Fibroblast of pulmonary artery (primary cell): ENCODE measurements at regions not wholly inside any gene's neighbourhood (a gene's known extent, or its start where the extent isn't known, plus 50 kb on each side); places are given as distances from the start of the nearest gene placed in this dataset.
A peak's percentile ranks its signal among the peaks of the same experiment; 100 is the strongest.
"Not testable (repeated sequence)": the region's sequence is repeated elsewhere in the genome, so short reads cannot be mapped to it uniquely, and the experiment has no call there.

ENCODE experiments used
- DNase-seq: peaks from one replicate; pipeline ENCODE4 v3.0.0-alpha.2; 2010; ENCODE audit warnings: low read depth
- H3K4me3 ChIP-seq: replicated peaks from 2 replicates; pipeline ENCODE4 v1.5.1; 2011; ENCODE audit warnings: low read depth, mild to moderate bottlenecking, control low read depth, low read length, moderate library complexity
- TF ChIP-seq, protein P1 (sequence below): IDR thresholded peaks from 2 replicates; pipeline ENCODE4 v1.5.1; 2011; ENCODE audit warnings: mild to moderate bottlenecking, control low read depth, low read length, inconsistent platforms; ENCODE audit errors: missing control alignments

DNA sequence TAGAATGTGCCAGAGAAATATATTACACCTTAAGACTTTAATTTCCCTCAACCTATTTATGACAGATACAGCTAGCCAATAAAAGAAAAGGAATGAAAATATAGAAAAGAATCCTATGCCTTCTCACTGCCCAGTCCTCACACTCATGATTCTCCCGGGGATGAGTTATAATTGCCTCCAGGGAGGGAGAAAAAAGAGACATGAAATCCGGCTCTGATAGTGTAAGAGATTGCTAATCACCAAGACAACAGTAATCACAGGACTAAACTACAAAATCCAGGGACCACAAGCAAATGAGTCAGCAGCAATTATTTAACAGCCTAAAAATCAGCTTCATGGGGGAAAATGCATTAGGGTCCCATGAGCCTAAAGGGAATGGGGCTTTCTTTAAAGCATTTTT is 95.9 kb upstream of the DUSP21 start:
- TF ChIP-seq, protein P1, sequence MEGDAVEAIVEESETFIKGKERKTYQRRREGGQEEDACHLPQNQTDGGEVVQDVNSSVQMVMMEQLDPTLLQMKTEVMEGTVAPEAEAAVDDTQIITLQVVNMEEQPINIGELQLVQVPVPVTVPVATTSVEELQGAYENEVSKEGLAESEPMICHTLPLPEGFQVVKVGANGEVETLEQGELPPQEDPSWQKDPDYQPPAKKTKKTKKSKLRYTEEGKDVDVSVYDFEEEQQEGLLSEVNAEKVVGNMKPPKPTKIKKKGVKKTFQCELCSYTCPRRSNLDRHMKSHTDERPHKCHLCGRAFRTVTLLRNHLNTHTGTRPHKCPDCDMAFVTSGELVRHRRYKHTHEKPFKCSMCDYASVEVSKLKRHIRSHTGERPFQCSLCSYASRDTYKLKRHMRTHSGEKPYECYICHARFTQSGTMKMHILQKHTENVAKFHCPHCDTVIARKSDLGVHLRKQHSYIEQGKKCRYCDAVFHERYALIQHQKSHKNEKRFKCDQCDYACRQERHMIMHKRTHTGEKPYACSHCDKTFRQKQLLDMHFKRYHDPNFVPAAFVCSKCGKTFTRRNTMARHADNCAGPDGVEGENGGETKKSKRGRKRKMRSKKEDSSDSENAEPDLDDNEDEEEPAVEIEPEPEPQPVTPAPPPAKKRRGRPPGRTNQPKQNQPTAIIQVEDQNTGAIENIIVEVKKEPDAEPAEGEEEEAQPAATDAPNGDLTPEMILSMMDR = no peak
- no peak overlapping the region for H3K4me3 ChIP-seq
- DNase-seq = peak; percentile 1

DNA sequence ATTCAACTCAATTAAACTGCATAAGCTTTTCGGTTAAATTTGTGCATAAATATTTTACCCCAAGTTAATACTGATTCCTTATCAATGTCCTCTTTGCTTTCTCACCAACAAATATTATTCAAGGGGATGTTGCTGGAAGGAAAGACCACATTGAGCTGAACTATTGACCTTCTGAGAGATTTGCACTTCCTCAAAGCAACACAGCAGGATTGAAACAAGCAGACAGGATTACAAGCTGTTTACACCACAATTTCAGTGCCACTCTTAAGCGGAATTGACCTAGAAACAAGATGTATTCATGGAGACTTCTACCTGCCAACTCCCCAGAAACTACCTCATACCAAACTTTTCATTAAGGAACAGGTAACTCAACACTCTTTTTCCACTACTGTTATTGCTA is 96.5 kb upstream of the DUSP21 start:
- DNase-seq = no peak
- no peak overlapping the region for H3K4me3 ChIP-seq
- TF ChIP-seq, protein P1 = no peak

DNA sequence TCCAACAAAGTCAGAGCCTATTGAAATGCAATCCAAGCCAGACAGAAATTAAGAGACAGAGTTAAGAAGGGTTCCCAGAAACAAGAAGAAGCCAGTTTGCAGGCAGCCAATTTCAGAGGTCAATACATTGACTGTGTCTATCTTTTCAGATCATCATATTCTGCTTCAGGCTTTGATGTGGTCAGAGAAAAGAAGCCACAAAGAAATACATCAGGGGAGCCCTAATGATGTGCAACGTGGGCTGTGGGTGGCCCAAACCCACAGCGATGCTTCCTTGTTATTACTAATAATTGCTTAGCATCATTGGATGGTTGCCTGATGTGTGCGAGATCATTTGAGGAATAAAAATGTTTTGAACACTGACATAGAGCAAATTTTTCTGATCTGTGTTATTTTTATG is 99.0 kb upstream of the DUSP21 start:
- no peak overlapping the region for H3K4me3 ChIP-seq
- TF ChIP-seq, protein P1 = no peak
- DNase-seq = no peak

DNA sequence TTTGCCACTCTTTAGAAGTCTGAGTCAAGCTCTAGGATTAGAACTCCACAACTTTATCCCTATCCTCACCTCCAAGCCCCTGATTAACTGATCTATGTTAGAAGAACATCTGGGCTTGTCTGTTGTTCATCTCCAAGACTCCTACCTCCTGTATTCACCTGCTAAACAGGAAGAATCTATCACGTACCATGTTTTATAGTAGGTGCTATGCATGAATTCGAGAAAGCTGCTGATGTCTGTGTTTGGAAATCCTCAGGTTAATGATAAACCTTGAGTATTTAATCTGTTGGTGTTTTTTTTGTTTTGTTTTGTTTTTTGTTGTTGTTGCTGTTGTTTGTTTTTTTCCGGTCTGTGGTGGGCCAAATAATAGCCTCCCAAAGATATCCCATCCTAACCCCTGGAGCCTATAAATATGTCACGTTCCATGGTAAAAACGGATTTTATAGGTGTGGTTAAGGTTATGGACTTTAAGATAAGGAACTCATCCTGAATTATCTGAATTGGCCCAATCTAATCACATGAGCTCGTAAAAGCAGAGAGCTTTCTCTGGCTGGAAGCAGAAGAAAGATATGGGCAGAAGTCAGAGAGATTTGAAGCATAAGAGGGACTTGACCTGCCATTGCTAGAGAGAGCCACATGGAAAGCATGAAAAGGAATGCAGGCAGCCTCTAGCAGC is 101.2 kb upstream of the DUSP21 start:
- TF ChIP-seq, protein P1 = no peak
- no peak for DNase-seq
- H3K4me3 ChIP-seq = no peak overlapping the region

DNA sequence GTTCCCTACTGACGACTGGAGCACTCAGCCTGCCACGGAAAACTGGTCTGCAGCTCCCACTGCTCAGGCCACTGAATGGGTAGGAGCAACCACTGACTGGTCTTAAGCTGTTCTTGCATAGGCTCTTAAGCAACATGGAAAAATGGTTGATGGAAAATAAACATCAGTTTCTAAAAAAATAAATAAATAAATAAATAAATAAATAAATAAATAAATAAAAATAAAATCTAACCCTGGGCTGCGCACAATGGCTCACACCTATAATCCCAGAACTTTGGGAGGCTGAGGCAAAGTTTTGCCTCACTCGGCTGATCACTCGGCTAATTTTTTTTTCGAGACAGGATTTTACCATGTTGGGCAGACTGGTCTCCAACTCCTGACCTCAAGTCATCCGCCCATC is 102.0 kb upstream of the DUSP21 start:
- DNase-seq = not testable (repeated sequence)

DNA sequence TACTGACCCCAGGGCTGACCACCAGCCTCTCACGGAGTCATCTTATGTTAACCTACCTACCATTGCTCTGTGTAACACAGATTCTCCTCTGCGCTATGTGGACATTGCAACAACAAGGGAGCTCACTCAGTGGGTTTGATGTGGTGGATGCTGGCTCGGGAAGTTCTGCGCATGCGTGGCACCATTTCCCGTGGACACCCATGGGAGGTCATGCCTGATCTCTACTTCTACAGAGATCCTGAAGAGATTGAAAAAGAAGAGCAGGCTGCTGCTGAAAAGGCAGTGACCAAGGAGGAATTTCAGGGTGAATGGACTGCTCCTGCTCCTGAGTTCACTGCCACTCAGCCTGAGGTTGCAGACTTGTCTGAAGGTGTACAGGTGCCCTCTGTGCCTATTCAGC is 102.4 kb upstream of the DUSP21 start:
- not testable (repeated sequence) for DNase-seq, H3K4me3 ChIP-seq

More for the DNA sequence above, 102.0 kb upstream of the DUSP21 start:
- not testable (repeated sequence) for H3K4me3 ChIP-seq

DNA sequence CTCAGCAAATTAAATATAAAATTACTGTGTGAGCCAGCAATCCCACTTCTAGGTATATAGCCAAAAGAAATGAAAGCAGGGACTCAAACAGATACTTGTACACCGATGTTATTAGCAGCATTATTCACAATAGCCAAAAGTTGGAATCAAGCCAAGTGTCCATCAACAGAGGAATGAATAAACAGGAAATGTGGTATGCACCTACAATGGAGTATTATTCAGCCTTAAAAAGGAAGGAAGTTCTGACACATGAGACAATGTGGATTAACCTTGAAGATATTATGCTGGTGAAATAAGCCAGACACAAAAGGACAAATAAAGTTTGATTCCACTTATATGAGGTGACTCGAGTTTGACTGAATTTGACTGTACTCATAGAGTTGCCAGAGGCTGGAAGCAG is 108.3 kb upstream of the DUSP21 start:
- DNase-seq = peak; percentile 24
- no peak overlapping the region for H3K4me3 ChIP-seq
- TF ChIP-seq, protein P1 = no peak

DNA sequence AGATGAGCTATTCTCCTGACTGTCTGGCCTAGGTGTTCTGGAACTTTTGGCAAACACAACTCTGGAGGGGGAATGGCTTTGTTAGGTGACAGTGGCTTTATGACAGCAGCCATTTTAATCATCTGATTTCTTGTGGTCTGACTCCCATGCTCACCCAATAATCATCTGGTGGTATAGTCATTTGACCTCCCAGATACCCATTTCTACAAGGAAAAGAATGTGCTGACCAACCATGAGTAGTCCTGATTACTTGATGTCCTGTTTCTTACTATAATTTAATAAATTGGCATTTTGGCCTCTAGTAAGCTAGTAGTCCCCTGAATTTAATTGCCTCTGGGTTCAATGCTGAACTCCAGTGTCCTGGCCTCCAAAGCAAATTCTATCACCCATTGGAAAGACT is 109.9 kb upstream of the DUSP21 start:
- TF ChIP-seq, protein P1 = no peak

More for the DNA sequence above, 109.9 kb upstream of the DUSP21 start:
- H3K4me3 ChIP-seq = no peak overlapping the region
- DNase-seq = no peak
